Gastrocnemius medialis (tissue), 4 donors: ENCODE measurements at regions not wholly inside any gene's neighbourhood (a gene's known extent, or its start where the extent isn't known, plus 50 kb on each side); places are given as distances from the start of the nearest gene placed in this dataset.

Experiments used
- POLR2A ChIP-seq, 2 donors: fragments of 450-650 bp; IDR thresholded peaks; one replicate each; pipeline ENCODE4 v1.6.1; 2017; ENCODE audit warnings: antibody characterized with exemption in 2 of 2, mild to moderate bottlenecking in 2 of 2, moderate library complexity in 2 of 2
- TF ChIP-seq, protein P1 (sequence below), 5 experiments: fragments of 450-650 bp in 3 of 5; fragments of 200-600 bp in 2 of 5; sonication (generic) in 2 of 5; IDR thresholded peaks in 4 of 5; conservative IDR thresholded peaks in 1 of 5; 1 replicate in 4 of 5; 2 replicates in 1 of 5; pipeline ENCODE4 v1.5.1; 2016 to 2019; ENCODE audit warnings: antibody characterized with exemption in 5 of 5, mild to moderate bottlenecking in 3 of 5, moderate library complexity in 3 of 5

DNA sequence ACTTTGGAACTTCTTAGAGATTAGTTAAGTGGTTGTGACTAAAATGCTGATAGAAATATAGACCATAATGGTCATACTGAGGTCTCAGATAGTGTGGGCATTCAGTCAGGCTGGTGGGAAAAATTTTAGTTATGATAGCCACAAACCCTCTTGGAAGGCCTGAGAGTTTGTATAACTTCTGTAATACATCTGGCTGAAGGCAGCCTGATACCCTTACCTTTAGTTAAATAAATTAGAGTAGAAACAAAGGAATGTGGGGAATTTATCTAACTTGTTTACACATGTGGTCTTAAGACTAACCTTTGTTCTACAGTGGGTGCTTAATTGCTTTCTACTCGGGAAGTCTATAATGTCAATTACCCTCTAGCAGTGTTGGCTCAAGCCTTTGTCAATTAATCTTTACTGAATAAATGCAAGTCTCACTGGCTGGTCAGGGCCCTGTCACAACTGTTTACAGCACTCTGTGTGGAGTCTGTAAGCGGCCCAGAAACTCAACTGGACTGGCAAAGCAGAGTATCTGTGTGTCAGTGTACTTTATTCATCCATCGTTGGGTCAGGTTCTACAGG lies 184.0 kb downstream of the FBXO4 start:
- TF ChIP-seq, protein P1, sequence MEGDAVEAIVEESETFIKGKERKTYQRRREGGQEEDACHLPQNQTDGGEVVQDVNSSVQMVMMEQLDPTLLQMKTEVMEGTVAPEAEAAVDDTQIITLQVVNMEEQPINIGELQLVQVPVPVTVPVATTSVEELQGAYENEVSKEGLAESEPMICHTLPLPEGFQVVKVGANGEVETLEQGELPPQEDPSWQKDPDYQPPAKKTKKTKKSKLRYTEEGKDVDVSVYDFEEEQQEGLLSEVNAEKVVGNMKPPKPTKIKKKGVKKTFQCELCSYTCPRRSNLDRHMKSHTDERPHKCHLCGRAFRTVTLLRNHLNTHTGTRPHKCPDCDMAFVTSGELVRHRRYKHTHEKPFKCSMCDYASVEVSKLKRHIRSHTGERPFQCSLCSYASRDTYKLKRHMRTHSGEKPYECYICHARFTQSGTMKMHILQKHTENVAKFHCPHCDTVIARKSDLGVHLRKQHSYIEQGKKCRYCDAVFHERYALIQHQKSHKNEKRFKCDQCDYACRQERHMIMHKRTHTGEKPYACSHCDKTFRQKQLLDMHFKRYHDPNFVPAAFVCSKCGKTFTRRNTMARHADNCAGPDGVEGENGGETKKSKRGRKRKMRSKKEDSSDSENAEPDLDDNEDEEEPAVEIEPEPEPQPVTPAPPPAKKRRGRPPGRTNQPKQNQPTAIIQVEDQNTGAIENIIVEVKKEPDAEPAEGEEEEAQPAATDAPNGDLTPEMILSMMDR (IDR thresholded peaks at IDR 0.05 in 4 of 5, conservative IDR thresholded peaks at IDR 0.05 in 1 of 5) = no peak
- TF ChIP-seq POLR2A (IDR thresholded peaks at IDR 0.05) = no peak
